ENCODE measurements at regions not wholly inside any gene's neighbourhood (a gene's known extent, or its start where the extent isn't known, plus 50 kb on each side); places are given as distances from the start of the nearest gene placed in this dataset.

DNA sequence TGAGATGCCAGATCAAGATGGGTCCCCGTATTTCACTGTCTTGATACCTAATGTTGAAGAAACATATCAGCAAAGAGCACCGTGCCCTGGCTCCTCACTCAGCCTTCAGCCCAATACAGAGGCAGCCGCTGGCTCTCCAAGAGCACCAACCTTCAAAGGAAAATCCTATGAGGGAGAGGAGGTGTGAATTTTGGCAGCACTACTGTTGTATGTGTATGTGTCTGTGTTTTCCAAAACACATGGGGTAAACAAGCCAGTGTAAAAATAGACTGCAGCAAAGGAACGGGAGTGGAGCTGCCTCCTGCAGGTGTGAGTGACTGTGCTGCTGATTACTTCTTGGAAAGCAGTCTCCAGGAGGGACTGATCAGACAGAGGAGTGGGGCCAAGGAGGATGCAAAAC lies 194.0 kb upstream of the CDH5 start:
- Histone ChIP-seq H3K27ac (ENCODE audit: low read depth, low read length, poor library complexity, severe bottlenecking) (no peak overlapping the region), H3K9me3 (ENCODE audit: low read length) (no peaks in the 10 kb centered on the region), H3K4me2 (ENCODE audit: low read length) (no peak overlapping the region), H3K4me3 (ENCODE audit: low read depth, low read length, poor library complexity, severe bottlenecking) (no peak overlapping the region), H3K79me2 (ENCODE audit: insufficient read depth, low read depth, low read length) (no peaks in the 10 kb centered on the region), H3K4me1 (ENCODE audit: insufficient read depth, low read length, poor library complexity, severe bottlenecking) (no peaks in the 10 kb centered on the region), H2AFZ (ENCODE audit: low read length) (no peak overlapping the region), H4K20me1 (ENCODE audit: insufficient read depth, low read length) (no peaks in the 10 kb centered on the region), H3K9me2 (ENCODE audit: insufficient read depth, low read length) (no peaks in the 10 kb centered on the region), H3K36me3 (ENCODE audit: insufficient read depth, low read length) (no peaks in the 10 kb centered on the region)
- TF ChIP-seq, protein P1, sequence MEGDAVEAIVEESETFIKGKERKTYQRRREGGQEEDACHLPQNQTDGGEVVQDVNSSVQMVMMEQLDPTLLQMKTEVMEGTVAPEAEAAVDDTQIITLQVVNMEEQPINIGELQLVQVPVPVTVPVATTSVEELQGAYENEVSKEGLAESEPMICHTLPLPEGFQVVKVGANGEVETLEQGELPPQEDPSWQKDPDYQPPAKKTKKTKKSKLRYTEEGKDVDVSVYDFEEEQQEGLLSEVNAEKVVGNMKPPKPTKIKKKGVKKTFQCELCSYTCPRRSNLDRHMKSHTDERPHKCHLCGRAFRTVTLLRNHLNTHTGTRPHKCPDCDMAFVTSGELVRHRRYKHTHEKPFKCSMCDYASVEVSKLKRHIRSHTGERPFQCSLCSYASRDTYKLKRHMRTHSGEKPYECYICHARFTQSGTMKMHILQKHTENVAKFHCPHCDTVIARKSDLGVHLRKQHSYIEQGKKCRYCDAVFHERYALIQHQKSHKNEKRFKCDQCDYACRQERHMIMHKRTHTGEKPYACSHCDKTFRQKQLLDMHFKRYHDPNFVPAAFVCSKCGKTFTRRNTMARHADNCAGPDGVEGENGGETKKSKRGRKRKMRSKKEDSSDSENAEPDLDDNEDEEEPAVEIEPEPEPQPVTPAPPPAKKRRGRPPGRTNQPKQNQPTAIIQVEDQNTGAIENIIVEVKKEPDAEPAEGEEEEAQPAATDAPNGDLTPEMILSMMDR (conservative IDR thresholded peaks at IDR 0.05; ENCODE audit: low read length): no peak
- TF ChIP-seq EZH2phosphoT487 (IDR thresholded peaks at IDR 0.05; ENCODE audit: borderline replicate concordance, low read depth, low read length): no peak
- no peak for DNase-seq (ENCODE audit: low spot score)
- no TSS peak for BruUV-seq (replicated peaks)
- POLR2A ChIA-PET: no interaction called here
- intact Hi-C loops (cut with micrococcal nuclease; ENCODE audit: unreplicated experiment): no loop called here
- CTCF ChIA-PET (ENCODE audit: unreplicated experiment): no interaction called here

DNA sequence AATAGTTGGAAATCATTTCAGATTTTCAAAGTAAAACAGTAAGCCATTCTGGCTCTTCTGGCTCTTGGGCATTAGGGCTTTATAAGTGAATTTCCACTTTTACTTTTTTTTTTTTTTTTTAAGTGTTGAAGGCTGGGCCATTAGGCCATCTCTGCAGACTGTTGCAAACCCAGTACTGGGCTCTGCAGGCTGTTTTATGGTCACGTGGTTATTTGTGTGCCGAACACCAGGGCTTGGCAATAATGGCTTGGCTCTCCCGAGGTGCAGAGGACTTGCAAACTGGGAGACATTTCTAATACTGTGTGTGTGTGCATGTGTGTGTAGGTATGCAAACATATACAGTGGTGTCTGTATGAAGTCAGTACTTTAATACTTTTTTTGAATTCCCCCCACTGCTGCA lies 194.9 kb upstream of the CDH5 start:
- Histone ChIP-seq H4K20me1 (ENCODE audit: insufficient read depth, low read length) (no peaks in the 10 kb centered on the region), H2AFZ (ENCODE audit: low read length) (no peak overlapping the region), H3K9me2 (ENCODE audit: insufficient read depth, low read length) (no peaks in the 10 kb centered on the region), H3K36me3 (ENCODE audit: insufficient read depth, low read length) (no peaks in the 10 kb centered on the region), H3K27ac (ENCODE audit: low read depth, low read length, poor library complexity, severe bottlenecking) (no peak overlapping the region), H3K4me2 (ENCODE audit: low read length) (no peak overlapping the region), H3K9me3 (ENCODE audit: low read length) (no peaks in the 10 kb centered on the region), H3K4me1 (ENCODE audit: insufficient read depth, low read length, poor library complexity, severe bottlenecking) (no peaks in the 10 kb centered on the region), H3K79me2 (ENCODE audit: insufficient read depth, low read depth, low read length) (no peaks in the 10 kb centered on the region), H3K4me3 (ENCODE audit: low read depth, low read length, poor library complexity, severe bottlenecking) (no peak overlapping the region)
- TF ChIP-seq, protein P1 (conservative IDR thresholded peaks at IDR 0.05; ENCODE audit: low read length): no peak
- no peak for TF ChIP-seq EZH2phosphoT487 (IDR thresholded peaks at IDR 0.05; ENCODE audit: borderline replicate concordance, low read depth, low read length)
- intact Hi-C loops (cut with micrococcal nuclease; ENCODE audit: unreplicated experiment): no loop called here
- DNase-seq (ENCODE audit: low spot score): no peak
- CTCF ChIA-PET (ENCODE audit: unreplicated experiment): no interaction called here
- no TSS peak for BruUV-seq (replicated peaks)
- POLR2A ChIA-PET: no interaction called here

DNA sequence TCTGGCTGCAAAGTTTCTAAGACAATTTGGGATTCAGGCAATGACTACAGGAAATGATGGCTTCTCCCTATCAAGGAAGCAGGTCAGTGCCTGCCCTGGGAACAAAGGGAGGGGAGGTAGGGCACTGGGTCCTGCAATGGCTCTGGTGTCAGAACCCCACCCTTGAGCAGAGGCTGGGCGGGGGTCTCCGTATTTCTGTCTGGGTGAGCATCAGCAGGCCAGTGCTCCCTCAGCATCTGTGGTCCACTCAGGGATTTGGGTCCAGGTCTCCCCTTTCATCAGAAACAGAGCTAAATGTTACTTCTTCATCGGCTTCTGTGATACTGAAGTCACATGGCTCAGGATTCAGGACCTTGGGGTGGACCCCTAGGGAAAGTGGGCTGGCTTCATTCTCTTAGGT lies 195.5 kb upstream of the CDH5 start:
- intact Hi-C loops (cut with micrococcal nuclease; ENCODE audit: unreplicated experiment): no loop called here
- no peaks in the 10 kb centered on the region for H3K9me3 ChIP-seq (ENCODE audit: low read length)
- no peaks in the 10 kb centered on the region for H3K9me2 ChIP-seq (ENCODE audit: insufficient read depth, low read length)
- H4K20me1 ChIP-seq (ENCODE audit: insufficient read depth, low read length): no peaks in the 10 kb centered on the region
- no peak overlapping the region for H3K4me3 ChIP-seq (ENCODE audit: low read depth, low read length, poor library complexity, severe bottlenecking)
- H3K4me1 ChIP-seq (ENCODE audit: insufficient read depth, low read length, poor library complexity, severe bottlenecking): no peaks in the 10 kb centered on the region
- no TSS peak for BruUV-seq (replicated peaks)
- H3K79me2 ChIP-seq (ENCODE audit: insufficient read depth, low read depth, low read length): no peaks in the 10 kb centered on the region
- no peak overlapping the region for H3K4me2 ChIP-seq (ENCODE audit: low read length)
- no peak for DNase-seq (ENCODE audit: low spot score)
- H2AFZ ChIP-seq (ENCODE audit: low read length): no peak overlapping the region
- ChIA-PET CTCF (ENCODE audit: unreplicated experiment) (no interaction called here), POLR2A (no interaction called here)
- TF ChIP-seq, protein P1 (conservative IDR thresholded peaks at IDR 0.05; ENCODE audit: low read length): no peak
- TF ChIP-seq EZH2phosphoT487 (IDR thresholded peaks at IDR 0.05; ENCODE audit: borderline replicate concordance, low read depth, low read length): no peak
- H3K36me3 ChIP-seq (ENCODE audit: insufficient read depth, low read length): no peaks in the 10 kb centered on the region
- no peak overlapping the region for H3K27ac ChIP-seq (ENCODE audit: low read depth, low read length, poor library complexity, severe bottlenecking)
